Gastrocnemius medialis (tissue), 4 donors: ENCODE measurements at regions not wholly inside any gene's neighbourhood (a gene's known extent, or its start where the extent isn't known, plus 50 kb on each side); places are given as distances from the start of the nearest gene placed in this dataset.
A peak's percentile ranks its signal among the peaks of the same experiment; 100 is the strongest.

Experiments
- ATAC-seq, 2 donors: fragments of 150-250 bp; one replicate each; pipeline ENCODE4 v1.9.1; 2016
- DNase-seq, 2 donors: peaks; one replicate each; pipeline ENCODE4 v3.0.0-alpha.2; 2019
- H3K27ac ChIP-seq, 4 donors: fragments of 200-600 bp; sonication (generic); 1 replicate in 1 of 4; 2 replicates in 3 of 4; pipeline ENCODE4 v1.5.1; 2016 to 2018; ENCODE audit warnings: mild to moderate bottlenecking in 2 of 4, moderate library complexity in 1 of 4
- H3K27me3 ChIP-seq, 3 donors: fragments of 200-600 bp; sonication (generic) in 2 of 3; 1 replicate in 1 of 3; 2 replicates in 2 of 3; pipeline versions ENCODE4 v1.5.1 to v1.6.0; 2016 to 2019; ENCODE audit warnings: mild to moderate bottlenecking in 1 of 3, moderate library complexity in 1 of 3
- H3K36me3 ChIP-seq, 2 donors: fragments of 200-600 bp; sonication (generic) in 1 of 2; one replicate each; pipeline ENCODE4 v1.5.1; 2017 to 2018
- H3K4me1 ChIP-seq, 2 donors: fragments of 200-600 bp; sonication (generic) in 1 of 2; one replicate each; pipeline ENCODE4 v1.5.1; 2016 to 2017; ENCODE audit warnings: mild to moderate bottlenecking in 2 of 2
- H3K4me3 ChIP-seq, 4 donors: fragments of 200-600 bp; sonication (generic) in 3 of 4; 1 replicate in 1 of 4; 2 replicates in 3 of 4; pipeline ENCODE4 v1.5.1; 2016 to 2019; ENCODE audit warnings: mild to moderate bottlenecking in 2 of 4
- H3K9me3 ChIP-seq, 3 donors: fragments of 200-600 bp; sonication (generic) in 2 of 3; 1 replicate in 1 of 3; 2 replicates in 2 of 3; pipeline ENCODE4 v1.5.1; 2016 to 2019
- CTCF ChIP-seq, 5 experiments: fragments of 450-650 bp in 3 of 5; fragments of 200-600 bp in 2 of 5; sonication (generic) in 2 of 5; IDR thresholded peaks in 4 of 5; conservative IDR thresholded peaks in 1 of 5; 1 replicate in 4 of 5; 2 replicates in 1 of 5; pipeline ENCODE4 v1.5.1; 2016 to 2019; ENCODE audit warnings: antibody characterized with exemption in 5 of 5, mild to moderate bottlenecking in 3 of 5, moderate library complexity in 3 of 5
- POLR2A ChIP-seq, 2 donors: fragments of 450-650 bp; IDR thresholded peaks; one replicate each; pipeline ENCODE4 v1.6.1; 2017; ENCODE audit warnings: antibody characterized with exemption in 2 of 2, mild to moderate bottlenecking in 2 of 2, moderate library complexity in 2 of 2
- in situ Hi-C, 4 donors: fragments of 200-750 bp; cut with MboI; loops; one replicate each; pipeline versions ENCODE4 v1.15.0 to v1.8.0; 2017; ENCODE audit warnings: low sequenced_read_pairs in 4 of 4
- intact Hi-C: fragments of 100-400 bp; cut with DNase I; formaldehyde crosslinking; loops from one replicate; pipeline ENCODE4 v1.15.1; 2023; ENCODE audit warnings: low total_unique reads

GRCh38 chr10:71159892-71160291 is 52.5 kb upstream of the UNC5B start:
- DNase-seq (no peak), ATAC-seq (no peak)
- H3K27me3 ChIP-seq, result no peaks in the 10 kb centered on the region
- H3K9me3 ChIP-seq, result no peaks in the 10 kb centered on the region
- H3K27ac ChIP-seq, result no peak overlapping the region
- intact Hi-C loops, result no loop called here
- H3K4me1 ChIP-seq, result peaks cover 11 to 23% of the 10 kb centered on the region in 2 donors
- in situ Hi-C loops, result no loop called here
- H3K4me3 ChIP-seq, result no peak overlapping the region
- H3K36me3 ChIP-seq, result no peaks in the 10 kb centered on the region
- TF ChIP-seq POLR2A (IDR thresholded peaks at IDR 0.05), result no peak
- TF ChIP-seq CTCF (IDR thresholded peaks at IDR 0.05 in 4 of 5, conservative IDR thresholded peaks at IDR 0.05 in 1 of 5), result no peak

DNA sequence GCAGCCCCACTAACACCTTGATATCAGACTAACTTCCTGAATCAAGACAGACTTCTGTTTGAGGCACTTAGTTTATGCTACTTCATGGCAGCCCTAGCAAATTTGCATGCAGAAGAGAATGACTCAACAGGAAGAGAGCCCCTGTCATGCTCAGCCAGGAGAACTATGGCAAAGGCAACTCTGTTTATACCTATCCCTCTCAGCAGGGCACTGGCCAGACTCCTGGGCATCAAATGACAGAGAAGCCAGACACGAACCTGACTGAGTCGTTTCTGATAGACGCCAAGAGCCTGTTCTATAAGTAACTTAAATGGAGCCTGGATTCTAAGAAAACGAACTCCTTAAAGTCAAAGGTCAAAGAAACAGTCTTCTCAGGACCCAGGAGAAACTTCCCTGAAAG is 50.9 kb upstream of the UNC5B start:
- in situ Hi-C loops (no loop called here), intact Hi-C loops (no loop called here)
- Histone ChIP-seq H3K27ac (no peak overlapping the region), H3K4me3 (no peak overlapping the region), H3K4me1 (peaks cover 11 to 23% of the 10 kb centered on the region in 2 donors), H3K9me3 (no peaks in the 10 kb centered on the region), H3K36me3 (no peaks in the 10 kb centered on the region), H3K27me3 (no peaks in the 10 kb centered on the region)
- peak; percentile 18 to 41 for DNase-seq
- peak; percentile 75 to 78 for ATAC-seq
- TF ChIP-seq POLR2A (IDR thresholded peaks at IDR 0.05) (no peak), CTCF (IDR thresholded peaks at IDR 0.05 in 4 of 5, conservative IDR thresholded peaks at IDR 0.05 in 1 of 5) (no peak)
